GM12873 (cell line): ENCODE measurements at regions not wholly inside any gene's neighbourhood (a gene's known extent, or its start where the extent isn't known, plus 50 kb on each side); places are given as distances from the start of the nearest gene placed in this dataset.

Experiments
- TF ChIP-seq, protein P1 (sequence below): IDR thresholded peaks from 2 replicates; pipeline ENCODE4 v1.5.1; 2012; ENCODE audit warnings: low read depth, mild to moderate bottlenecking, moderate library complexity, low read length, control low read depth; ENCODE audit not compliant: insufficient read depth; ENCODE audit errors: missing control alignments

GRCh38 chr1:177558372-177558771 lies 387.6 kb downstream of the BRINP2 start:
- TF ChIP-seq, protein P1, sequence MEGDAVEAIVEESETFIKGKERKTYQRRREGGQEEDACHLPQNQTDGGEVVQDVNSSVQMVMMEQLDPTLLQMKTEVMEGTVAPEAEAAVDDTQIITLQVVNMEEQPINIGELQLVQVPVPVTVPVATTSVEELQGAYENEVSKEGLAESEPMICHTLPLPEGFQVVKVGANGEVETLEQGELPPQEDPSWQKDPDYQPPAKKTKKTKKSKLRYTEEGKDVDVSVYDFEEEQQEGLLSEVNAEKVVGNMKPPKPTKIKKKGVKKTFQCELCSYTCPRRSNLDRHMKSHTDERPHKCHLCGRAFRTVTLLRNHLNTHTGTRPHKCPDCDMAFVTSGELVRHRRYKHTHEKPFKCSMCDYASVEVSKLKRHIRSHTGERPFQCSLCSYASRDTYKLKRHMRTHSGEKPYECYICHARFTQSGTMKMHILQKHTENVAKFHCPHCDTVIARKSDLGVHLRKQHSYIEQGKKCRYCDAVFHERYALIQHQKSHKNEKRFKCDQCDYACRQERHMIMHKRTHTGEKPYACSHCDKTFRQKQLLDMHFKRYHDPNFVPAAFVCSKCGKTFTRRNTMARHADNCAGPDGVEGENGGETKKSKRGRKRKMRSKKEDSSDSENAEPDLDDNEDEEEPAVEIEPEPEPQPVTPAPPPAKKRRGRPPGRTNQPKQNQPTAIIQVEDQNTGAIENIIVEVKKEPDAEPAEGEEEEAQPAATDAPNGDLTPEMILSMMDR = no peak

DNA sequence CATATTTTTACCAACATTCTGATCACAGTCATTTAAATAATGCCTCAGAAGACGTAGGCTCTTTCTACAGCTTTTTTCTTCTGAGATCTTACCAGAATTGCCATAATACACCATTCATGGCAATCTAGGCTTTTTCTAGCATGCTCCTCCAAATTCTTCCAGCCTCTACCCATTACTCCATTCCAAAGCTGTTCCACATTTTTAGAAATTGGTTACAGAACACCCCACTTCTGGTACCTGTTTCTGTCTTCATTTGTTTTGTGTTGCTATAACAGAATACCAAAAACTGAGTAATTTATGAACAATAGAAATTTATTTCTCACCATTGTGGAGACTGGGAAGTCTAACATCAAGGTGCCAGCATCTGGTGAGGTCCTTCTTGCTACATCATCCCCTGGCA lies 385.4 kb downstream of the BRINP2 start:
- TF ChIP-seq, protein P1 = no peak

DNA sequence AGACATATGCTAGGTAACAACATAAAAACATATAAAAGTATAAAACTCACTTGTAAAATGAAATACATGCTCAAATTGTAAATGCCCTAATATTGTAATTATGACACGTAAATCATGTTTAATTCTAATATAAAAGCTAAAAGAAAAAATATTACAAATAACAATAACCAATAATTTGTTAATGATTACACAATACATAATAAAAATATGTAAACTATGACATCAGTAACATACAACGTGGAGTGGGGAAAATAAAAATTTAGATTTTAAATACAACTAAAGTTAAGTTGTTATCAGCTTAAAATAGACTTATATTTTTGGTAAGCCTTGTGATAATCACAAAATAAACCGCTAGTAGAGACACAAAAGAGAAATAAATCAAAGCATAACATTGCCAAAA lies 376.4 kb downstream of the BRINP2 start:
- TF ChIP-seq, protein P1 = no peak

DNA sequence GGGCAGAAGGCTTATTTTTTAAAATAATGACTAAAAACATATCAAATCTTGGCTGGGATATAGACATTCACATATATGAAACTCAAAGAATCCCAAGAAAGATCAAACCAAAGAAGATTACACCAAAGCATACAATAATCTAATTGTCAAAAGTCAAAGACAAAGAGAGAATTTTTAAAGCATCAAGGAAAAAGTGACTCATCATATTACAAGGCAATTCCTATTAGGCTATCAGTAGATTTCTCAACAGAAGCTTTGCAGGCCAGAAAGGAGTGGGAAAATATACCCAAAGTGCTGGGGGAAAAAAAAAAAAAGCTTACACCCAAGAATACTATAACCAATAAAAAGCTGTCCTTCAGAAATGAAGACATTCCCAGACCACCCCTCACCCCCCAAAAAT lies 375.6 kb downstream of the BRINP2 start:
- TF ChIP-seq, protein P1 = no peak

- TF ChIP-seq, protein P1 = no peak
Observed at GRCh38 chr1:177526201-177526600, 355.4 kb downstream of the BRINP2 start.

GRCh38 chr1:177525176-177525575 lies 354.4 kb downstream of the BRINP2 start:
- TF ChIP-seq, protein P1 = no peak

DNA sequence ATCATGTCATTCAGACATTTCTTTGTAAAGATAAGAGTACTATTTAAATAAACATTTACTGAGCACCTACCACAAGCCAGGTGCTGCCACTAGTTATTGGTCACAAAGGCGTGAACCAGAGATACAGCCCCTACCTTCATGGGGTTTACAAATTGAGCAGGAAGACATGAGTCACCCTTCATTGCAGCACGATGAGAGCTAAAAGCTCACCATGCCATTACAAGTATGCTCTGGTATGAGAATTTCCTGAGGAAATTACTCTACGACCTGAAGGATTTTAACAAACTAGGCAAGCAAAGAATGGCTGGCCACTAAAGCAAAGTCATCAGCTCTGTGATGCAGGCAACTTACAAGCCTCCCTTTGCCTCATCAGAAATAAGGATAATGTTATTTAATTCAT lies 346.8 kb downstream of the BRINP2 start:
- TF ChIP-seq, protein P1 = no peak
